Activated naive CD8-positive, alpha-beta T cell treated with anti-CD3 and anti-CD28 coated beads for 36 hours (primary cell): ENCODE measurements at regions not wholly inside any gene's neighbourhood (a gene's known extent, or its start where the extent isn't known, plus 50 kb on each side); places are given as distances from the start of the nearest gene placed in this dataset.
A peak's percentile ranks its signal among the peaks of the same experiment; 100 is the strongest.
"Not testable (repeated sequence)": the region's sequence is repeated elsewhere in the genome, so short reads cannot be mapped to it uniquely, and the experiment has no call there.

Experiments
- DNase-seq: peaks from one replicate; pipeline ENCODE4 v3.0.0; 2021
- H3K27ac Mint-ChIP-seq: one replicate; pipeline ENCODE4 v1.8.0; 2022; ENCODE audit warnings: mild to moderate bottlenecking, moderate library complexity, mixed read lengths
- H3K27me3 Mint-ChIP-seq: one replicate; pipeline ENCODE4 v1.8.0; 2022; ENCODE audit warnings: mild to moderate bottlenecking, mixed read lengths
- H3K36me3 Mint-ChIP-seq: one replicate; pipeline ENCODE4 v1.8.0; 2021; ENCODE audit warnings: mild to moderate bottlenecking, mixed read lengths
- H3K4me1 Mint-ChIP-seq: one replicate; pipeline ENCODE4 v1.8.0; 2021; ENCODE audit warnings: mixed read lengths
- H3K4me3 Mint-ChIP-seq: one replicate; pipeline ENCODE4 v1.8.0; 2022; ENCODE audit warnings: mild to moderate bottlenecking, moderate library complexity, mixed read lengths
- H3K9me3 Mint-ChIP-seq: one replicate; pipeline ENCODE4 v1.8.0; 2022; ENCODE audit warnings: mixed read lengths

DNA sequence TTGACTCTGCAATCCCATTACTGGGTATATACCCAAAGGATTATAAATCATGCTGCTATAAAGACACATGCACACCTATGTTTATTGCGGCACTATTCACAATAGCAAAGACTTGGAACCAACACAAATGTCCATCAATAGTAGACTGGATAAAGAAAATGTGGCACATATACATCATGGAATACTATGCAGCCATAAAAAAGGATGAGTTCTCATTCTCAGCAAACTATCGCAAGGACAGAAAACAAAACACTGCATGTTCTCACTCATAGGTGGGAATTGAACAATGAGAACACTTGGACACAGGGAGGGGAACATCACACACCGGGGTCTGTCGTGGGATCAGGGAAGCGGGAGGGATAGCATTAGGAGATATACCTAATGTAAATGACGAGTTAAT, 81.1 kb upstream of the USP24 start:
- H3K4me3 Mint-ChIP-seq, DNase-seq, H3K27ac Mint-ChIP-seq: not testable (repeated sequence)

DNA sequence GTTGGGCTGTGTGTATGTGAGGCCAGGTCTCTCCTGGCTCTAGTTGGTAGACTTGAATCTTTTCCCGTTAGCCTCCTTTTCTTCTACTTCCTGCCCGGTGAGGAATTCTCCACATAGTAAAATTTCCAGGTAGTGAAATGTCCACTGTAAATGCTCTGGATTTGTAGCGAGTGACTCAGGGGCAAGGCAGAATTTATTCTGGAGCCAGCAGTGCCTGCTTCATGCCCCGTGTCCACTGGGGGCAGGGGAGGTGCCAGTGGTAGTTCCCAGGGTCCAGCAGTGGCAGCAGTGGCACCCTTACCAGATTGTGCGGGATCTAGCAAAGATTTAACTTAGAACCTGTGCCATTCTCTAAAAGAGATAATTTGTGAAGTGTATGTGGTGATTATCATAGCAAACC, 74.5 kb upstream of the USP24 start:
- Mint-ChIP-seq H3K9me3 (peaks cover under 1% of the 10 kb centered on the region), H3K4me3 (no peak overlapping the region), H3K27me3 (no peaks in the 10 kb centered on the region), H3K4me1 (peaks cover 19% of the 10 kb centered on the region), H3K27ac (no peak overlapping the region), H3K36me3 (no peaks in the 10 kb centered on the region)
- no peak for DNase-seq

More for the DNA sequence above, 81.1 kb upstream of the USP24 start:
- H3K4me1 Mint-ChIP-seq, H3K27me3 Mint-ChIP-seq, H3K36me3 Mint-ChIP-seq: not testable (repeated sequence)
- peaks cover 15% of the 10 kb centered on the region for H3K9me3 Mint-ChIP-seq

DNA sequence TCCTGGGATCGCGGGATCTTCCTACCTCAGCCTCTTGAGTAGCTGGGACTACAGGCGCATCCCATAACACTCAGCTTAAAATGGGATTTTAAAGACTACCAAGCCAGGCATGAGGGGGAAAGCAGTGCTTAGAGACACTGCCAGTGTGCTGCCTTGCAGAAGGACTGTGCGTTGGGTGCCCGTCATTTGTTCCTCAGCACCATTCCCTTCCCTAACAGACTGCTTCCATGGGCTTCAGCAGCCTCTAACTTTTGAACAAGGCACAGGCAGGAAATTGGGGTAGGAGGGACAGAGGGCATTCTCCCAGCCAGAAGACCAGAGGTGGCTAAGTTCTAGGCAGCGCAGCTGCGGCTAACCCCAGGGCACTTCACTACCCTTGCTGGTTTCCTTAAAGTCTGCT, 73.9 kb upstream of the USP24 start:
- no peak overlapping the region for H3K4me3 Mint-ChIP-seq
- H3K4me1 Mint-ChIP-seq: peaks cover 19% of the 10 kb centered on the region
- H3K36me3 Mint-ChIP-seq: no peaks in the 10 kb centered on the region
- no peak for DNase-seq
- H3K9me3 Mint-ChIP-seq: no peaks in the 10 kb centered on the region
- H3K27me3 Mint-ChIP-seq: no peaks in the 10 kb centered on the region
- H3K27ac Mint-ChIP-seq: no peak overlapping the region

DNA sequence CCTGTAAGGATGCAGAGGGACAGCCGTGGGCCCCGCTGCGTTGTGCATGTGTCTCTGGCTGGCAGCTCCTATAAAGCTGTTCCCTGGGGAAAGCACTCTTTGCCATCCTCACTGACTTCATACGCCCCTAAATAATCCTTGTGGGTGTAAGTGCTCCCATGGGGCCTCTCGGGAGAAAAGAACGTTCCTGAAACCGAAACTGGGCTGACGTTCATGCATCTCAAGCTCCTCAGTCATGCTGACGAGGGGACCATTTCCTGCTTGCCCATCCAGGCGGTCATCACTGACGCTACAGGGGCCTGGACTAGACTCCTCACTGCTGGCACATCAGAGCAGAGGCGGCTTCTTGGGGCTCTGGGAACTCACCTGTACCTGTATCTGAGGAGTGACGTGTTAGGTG, 73.1 kb upstream of the USP24 start:
- no peak overlapping the region for H3K27ac Mint-ChIP-seq
- H3K4me3 Mint-ChIP-seq: no peak overlapping the region
- H3K27me3 Mint-ChIP-seq: no peaks in the 10 kb centered on the region
- no peaks in the 10 kb centered on the region for H3K9me3 Mint-ChIP-seq
- no peaks in the 10 kb centered on the region for H3K36me3 Mint-ChIP-seq
- DNase-seq: no peak
- H3K4me1 Mint-ChIP-seq: peaks cover 19% of the 10 kb centered on the region

DNA sequence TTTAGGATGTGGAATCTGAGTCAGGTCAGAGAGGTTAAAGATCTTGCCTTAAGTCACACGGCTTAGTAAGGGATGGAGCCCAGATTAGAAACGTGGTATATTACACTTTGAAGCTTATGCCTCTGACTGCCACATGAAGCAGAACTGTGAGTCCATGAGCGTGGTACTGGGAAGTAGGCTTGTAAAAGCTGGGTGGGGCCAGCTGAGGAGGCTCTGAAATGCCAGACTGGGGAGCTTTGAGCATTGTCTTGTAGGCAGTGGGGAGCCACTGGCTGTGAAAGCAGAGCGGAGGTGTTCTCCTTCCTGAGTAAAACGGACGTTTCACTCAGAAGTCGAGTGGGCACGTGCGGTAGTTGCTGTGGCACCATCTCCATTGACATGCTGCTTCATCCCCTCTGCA, 72.6 kb upstream of the USP24 start:
- no peak overlapping the region for H3K4me3 Mint-ChIP-seq
- H3K36me3 Mint-ChIP-seq: no peaks in the 10 kb centered on the region
- no peak for DNase-seq
- no peaks in the 10 kb centered on the region for H3K27me3 Mint-ChIP-seq
- H3K9me3 Mint-ChIP-seq: no peaks in the 10 kb centered on the region
- peaks cover 19% of the 10 kb centered on the region for H3K4me1 Mint-ChIP-seq
- H3K27ac Mint-ChIP-seq: peak overlapping the region; percentile 88

DNA sequence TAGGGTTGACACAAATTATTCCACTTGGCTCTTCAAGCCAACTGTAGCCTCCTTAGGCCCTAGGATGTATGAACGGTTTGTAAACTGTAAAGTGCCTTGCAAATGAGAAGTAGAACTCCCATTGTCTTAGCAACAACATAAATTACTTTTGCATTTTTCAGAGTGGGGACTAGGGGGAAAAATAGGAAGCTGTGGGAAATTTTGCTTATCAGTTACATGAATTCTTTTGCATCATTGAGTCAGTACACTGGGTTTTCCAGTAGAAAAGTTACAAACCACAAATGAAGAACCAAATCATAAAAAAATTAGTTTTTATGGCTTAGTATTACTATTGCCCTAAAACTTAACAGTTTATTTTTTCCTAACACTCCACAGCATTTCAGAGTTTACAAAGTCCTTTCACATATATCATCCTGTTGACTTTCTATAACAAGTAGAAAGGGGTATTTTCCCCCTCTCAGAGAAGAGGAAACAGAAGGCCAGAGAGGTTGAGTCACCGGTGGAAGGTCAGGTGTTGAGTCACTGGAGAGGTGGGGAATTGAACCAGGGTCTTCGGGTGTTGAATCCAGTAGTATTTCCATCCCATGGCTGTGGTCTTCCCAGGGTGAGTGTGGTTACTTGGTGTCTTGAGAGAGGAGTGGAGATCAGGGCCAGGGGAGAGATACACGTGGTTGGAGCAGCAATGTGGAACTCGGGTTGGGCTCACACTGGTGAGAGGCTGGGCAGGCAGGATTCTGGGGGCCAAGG, 71.9 kb upstream of the USP24 start:
- H3K9me3 Mint-ChIP-seq: no peaks in the 10 kb centered on the region
- peaks cover 19% of the 10 kb centered on the region for H3K4me1 Mint-ChIP-seq
- H3K27me3 Mint-ChIP-seq: no peaks in the 10 kb centered on the region
- peak overlapping the region; percentile 88 for H3K27ac Mint-ChIP-seq
- no peak overlapping the region for H3K4me3 Mint-ChIP-seq
- no peaks in the 10 kb centered on the region for H3K36me3 Mint-ChIP-seq
- DNase-seq: peak; percentile 32

DNA sequence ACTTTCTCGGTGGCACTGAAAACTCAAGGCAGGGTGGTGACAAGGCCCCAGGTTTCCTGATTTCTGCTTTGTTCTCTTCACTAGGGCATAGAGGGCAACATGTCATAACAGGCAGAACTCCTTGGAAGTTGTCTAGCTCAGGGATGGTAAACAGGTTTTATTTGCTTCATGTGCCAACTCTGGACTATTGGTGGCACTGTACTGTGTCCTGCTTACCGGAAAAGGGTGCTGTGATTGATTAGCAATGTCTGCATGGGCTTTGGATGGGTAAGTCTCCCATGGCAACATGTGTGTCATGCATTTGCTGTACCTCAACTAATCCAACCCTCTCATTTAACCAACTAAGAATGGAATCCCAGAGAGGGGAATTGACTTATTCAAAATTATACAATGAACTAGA, 70.7 kb upstream of the USP24 start:
- no peaks in the 10 kb centered on the region for H3K9me3 Mint-ChIP-seq
- DNase-seq: no peak
- H3K27me3 Mint-ChIP-seq: no peaks in the 10 kb centered on the region
- no peaks in the 10 kb centered on the region for H3K36me3 Mint-ChIP-seq
- H3K4me3 Mint-ChIP-seq: no peak overlapping the region
- H3K27ac Mint-ChIP-seq: no peak overlapping the region
- peaks cover 19% of the 10 kb centered on the region for H3K4me1 Mint-ChIP-seq

DNA sequence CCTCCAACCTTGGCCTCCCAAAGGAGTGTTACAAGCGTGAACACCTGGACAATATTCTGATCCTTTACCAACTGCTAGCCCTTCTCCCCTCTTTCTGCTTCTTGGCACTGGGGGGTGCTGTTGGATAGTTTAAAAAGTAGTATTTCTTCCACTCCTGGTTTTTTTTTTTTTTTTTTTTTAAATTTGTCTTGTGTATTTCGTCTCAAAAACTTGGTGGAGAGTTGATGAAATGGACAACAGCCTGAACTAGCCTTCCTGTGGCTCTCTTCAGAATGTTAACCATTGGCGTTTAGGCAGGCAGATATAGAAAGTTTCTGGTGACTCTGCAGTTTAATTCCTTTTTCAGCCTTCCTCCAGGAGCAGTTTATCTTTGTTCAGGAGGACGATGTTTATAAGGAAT, 69.7 kb upstream of the USP24 start:
- DNase-seq: no peak
- no peaks in the 10 kb centered on the region for H3K9me3 Mint-ChIP-seq
- peaks cover 21% of the 10 kb centered on the region for H3K4me1 Mint-ChIP-seq
- no peaks in the 10 kb centered on the region for H3K27me3 Mint-ChIP-seq
- H3K36me3 Mint-ChIP-seq: no peaks in the 10 kb centered on the region
- no peak overlapping the region for H3K4me3 Mint-ChIP-seq
- H3K27ac Mint-ChIP-seq: no peak overlapping the region

DNA sequence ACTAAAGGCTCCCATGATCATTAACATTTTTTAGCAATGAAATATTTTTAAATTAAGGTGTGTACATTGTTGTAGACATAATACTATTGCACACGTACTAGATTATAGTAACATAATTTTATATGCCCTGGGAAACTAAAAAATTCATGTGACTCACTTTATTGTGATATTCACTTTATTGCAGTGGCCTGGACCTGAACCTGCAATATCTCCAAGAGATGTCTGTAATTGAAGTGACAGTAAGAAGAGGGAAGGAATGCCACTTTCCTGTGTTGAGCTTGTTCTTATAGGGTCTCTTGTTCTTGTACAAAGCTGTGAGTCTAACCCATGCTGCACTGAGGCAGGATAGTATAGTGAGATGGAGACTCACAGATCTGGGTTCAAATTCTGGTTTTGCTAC, 66.9 kb upstream of the USP24 start:
- H3K27me3 Mint-ChIP-seq: no peaks in the 10 kb centered on the region
- peaks cover 23% of the 10 kb centered on the region for H3K4me1 Mint-ChIP-seq
- no peak overlapping the region for H3K27ac Mint-ChIP-seq
- no peak for DNase-seq
- H3K36me3 Mint-ChIP-seq: no peaks in the 10 kb centered on the region
- H3K9me3 Mint-ChIP-seq: no peaks in the 10 kb centered on the region
- H3K4me3 Mint-ChIP-seq: no peak overlapping the region

DNA sequence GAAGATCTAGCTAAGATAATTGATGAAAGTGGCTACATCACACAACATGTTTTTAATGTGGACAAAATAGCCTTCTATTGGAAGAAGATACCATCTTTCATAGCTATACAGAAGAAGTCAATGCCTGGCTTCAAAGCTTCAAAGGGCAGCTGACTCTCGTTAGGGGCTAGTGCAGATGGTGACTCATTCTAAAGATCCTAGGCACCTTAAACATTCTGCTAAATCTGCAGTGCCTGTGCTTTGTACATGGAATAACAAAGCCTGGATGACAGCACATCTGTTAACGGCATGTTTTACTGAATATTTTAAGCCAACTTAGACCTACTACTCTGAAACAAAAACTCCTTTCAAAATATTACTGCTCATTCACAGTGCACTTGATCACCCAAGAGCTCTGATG, 65.6 kb upstream of the USP24 start:
- H3K36me3 Mint-ChIP-seq: no peaks in the 10 kb centered on the region
- H3K27me3 Mint-ChIP-seq: no peaks in the 10 kb centered on the region
- no peaks in the 10 kb centered on the region for H3K9me3 Mint-ChIP-seq
- no peak for DNase-seq
- no peak overlapping the region for H3K4me3 Mint-ChIP-seq
- no peak overlapping the region for H3K27ac Mint-ChIP-seq
- peaks cover 21% of the 10 kb centered on the region for H3K4me1 Mint-ChIP-seq

DNA sequence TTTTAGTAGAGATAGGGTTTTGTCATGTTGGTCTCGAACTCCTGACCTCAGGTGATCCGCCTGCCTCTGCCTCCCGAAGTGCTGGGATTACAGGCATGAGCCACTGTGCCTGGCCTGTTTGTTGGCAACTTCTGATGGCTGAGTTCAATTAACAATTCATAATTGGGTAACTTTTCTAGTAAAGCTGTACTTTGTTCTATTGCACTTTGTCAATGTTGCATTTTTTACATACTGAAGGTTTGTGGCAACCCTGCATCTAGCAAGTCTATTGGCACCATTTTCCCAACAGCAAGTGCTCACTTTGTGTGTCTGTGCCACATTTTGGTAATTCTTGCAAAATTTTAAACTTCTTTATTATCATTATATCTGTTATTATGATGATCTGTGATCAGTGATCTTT, 64.5 kb upstream of the USP24 start:
- no peak overlapping the region for H3K27ac Mint-ChIP-seq
- no peaks in the 10 kb centered on the region for H3K36me3 Mint-ChIP-seq
- no peak overlapping the region for H3K4me3 Mint-ChIP-seq
- no peaks in the 10 kb centered on the region for H3K27me3 Mint-ChIP-seq
- no peaks in the 10 kb centered on the region for H3K9me3 Mint-ChIP-seq
- no peak for DNase-seq
- peaks cover 19% of the 10 kb centered on the region for H3K4me1 Mint-ChIP-seq

DNA sequence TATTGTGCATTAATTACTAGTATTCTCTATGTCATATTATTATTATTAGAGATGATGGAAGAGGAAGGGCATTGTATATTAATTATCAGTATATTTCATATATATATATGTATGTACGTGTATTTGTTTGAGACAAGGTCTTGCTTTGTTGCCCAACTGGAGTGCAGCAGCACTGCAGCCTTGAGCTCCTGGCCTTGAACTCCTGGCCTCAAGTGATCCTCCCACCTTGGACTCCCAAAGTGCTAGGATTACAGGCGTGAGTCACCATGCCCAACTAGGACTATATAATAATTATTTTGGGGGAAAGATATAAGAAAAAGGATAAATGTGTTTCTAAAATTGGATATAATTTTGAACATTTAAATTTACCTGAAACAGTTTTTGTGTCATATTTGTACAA, 63.2 kb upstream of the USP24 start:
- no peak overlapping the region for H3K27ac Mint-ChIP-seq

DNA sequence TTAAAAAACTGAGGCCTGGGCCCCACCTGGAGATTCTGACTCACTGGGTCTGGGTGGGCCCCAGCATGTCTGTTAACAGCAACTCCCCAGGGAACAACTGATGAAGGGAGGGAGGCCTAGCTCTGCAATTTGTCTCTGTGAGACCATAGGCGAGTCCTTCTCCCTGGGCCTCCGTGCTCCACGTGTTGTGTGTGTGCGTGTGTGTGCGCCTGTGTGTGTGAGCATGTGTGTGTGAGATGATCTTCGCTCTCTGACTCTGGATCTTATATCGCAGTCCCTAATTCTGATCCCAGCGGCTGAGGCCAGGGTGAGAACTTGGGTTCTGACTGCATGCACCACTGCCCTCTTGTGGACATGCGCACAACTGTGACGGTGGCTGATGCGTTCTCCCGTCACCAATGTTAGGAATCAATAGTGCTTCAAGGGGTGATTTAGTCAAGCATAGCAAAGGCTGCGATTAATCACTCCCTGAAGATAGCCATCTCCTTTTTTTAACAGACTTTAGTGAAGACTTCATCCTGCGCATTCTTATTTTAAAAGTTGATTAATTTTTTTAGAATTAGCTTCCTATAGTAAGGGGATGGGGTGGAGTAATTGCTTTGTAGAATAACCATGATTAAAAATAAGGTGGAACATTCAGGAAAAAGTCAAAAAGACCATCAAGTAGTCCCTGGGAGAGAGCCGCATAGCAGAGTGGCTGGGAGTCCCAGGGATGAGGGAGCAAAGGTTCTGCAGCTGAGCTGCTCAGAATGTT, 62.4 kb upstream of the USP24 start:
- Mint-ChIP-seq H3K9me3 (no peaks in the 10 kb centered on the region), H3K4me3 (no peak overlapping the region), H3K4me1 (peaks cover 30% of the 10 kb centered on the region), H3K27me3 (no peaks in the 10 kb centered on the region), H3K27ac (peak overlapping the region; percentile 80), H3K36me3 (no peaks in the 10 kb centered on the region)
- peak; percentile 80 for DNase-seq

More for the DNA sequence above, 63.2 kb upstream of the USP24 start:
- Mint-ChIP-seq H3K27me3 (no peaks in the 10 kb centered on the region), H3K9me3 (no peaks in the 10 kb centered on the region), H3K4me3 (no peak overlapping the region), H3K4me1 (peaks cover 24% of the 10 kb centered on the region), H3K36me3 (no peaks in the 10 kb centered on the region)
- no peak for DNase-seq

DNA sequence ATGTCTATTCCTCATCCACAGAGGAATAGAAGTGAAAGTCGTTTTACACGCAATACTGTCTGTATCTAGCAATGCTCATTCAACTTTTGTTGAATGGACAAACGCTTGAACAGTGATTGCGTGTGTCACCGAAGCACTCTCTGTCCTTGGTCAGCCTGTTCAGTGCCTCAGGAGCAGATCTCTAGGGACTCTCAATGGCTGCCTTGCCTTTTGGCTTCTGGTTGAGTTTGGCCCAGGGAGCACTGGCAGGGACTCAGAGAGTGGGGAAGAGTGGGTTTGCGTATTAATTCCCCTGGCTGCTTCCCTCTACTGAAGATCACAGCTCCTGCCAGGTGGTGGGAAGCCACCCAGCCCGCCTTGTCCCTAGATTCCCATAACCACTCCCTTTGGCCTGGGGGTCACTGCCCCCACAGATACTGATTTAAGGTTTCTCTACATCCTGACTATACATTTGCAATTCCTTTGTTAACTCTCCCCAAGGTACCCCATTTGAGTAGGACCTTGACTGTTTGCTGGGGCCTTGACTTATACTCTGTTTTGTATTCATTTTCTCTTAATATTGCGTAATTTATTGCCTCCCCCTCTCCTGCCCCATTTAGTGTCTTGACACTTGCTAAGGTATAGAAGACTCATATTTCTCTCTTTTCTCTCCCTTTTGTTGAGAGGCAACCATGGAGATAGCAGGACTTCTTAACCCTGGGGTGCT, 61.7 kb upstream of the USP24 start:
- H3K4me1 Mint-ChIP-seq: peaks cover 30% of the 10 kb centered on the region
- no peak overlapping the region for H3K4me3 Mint-ChIP-seq
- no peaks in the 10 kb centered on the region for H3K27me3 Mint-ChIP-seq
- H3K27ac Mint-ChIP-seq: peak overlapping the region; percentile 80
- no peak for DNase-seq
- no peaks in the 10 kb centered on the region for H3K9me3 Mint-ChIP-seq
- no peaks in the 10 kb centered on the region for H3K36me3 Mint-ChIP-seq

DNA sequence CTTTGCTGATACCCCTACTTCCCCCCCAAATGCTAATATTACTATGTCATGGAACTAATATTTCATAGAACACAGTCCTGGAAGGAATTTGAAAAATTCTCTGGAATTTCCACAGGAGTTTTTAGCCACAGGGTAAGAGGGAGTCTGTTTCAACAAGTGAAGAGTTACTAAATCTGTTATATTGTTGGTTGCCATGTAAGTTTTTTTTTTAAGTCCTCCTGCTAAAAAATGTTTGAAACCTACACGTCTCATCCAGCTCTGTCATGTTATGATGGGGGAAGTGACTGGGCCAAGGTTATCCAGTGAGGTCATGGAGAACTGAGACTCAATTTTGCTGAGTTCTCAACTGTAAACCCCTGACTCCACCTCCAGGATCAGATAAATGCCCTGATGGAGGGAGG, 60.8 kb upstream of the USP24 start:
- no peak overlapping the region for H3K27ac Mint-ChIP-seq
- H3K4me3 Mint-ChIP-seq: no peak overlapping the region
- H3K27me3 Mint-ChIP-seq: no peaks in the 10 kb centered on the region
- no peaks in the 10 kb centered on the region for H3K9me3 Mint-ChIP-seq
- DNase-seq: no peak
- H3K4me1 Mint-ChIP-seq: peaks cover 30% of the 10 kb centered on the region
- no peaks in the 10 kb centered on the region for H3K36me3 Mint-ChIP-seq
